ENCODE measurements at regions not wholly inside any gene's neighbourhood (a gene's known extent, or its start where the extent isn't known, plus 50 kb on each side); places are given as distances from the start of the nearest gene placed in this dataset.
A peak's percentile ranks its signal among the peaks of the same experiment; 100 is the strongest.

DNA sequence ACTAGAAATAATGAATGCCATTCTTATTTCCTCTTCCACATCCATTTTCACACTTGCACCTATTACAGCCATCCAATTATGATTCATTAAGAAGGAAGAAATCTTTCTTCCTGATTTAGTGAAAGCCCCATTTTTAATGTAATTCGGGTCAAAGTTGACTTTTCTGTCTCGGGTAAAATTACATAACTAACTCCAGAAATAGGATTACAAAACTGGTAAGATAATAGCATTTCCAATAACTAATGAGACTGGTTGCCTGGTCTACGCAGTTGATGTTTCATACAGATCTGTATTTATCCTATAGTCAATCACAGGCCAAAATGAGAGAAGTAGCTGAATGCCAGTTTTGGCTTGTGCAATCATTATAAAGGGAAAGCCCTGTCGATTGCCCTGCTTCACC is 651.5 kb upstream of the NRP1 start:
- H3K4me3 ChIP-seq (ENCODE audit: low read depth, low read length), result no peak overlapping the region
- no peak for DNase-seq (ENCODE audit: low read depth)
- TF ChIP-seq, protein P1, sequence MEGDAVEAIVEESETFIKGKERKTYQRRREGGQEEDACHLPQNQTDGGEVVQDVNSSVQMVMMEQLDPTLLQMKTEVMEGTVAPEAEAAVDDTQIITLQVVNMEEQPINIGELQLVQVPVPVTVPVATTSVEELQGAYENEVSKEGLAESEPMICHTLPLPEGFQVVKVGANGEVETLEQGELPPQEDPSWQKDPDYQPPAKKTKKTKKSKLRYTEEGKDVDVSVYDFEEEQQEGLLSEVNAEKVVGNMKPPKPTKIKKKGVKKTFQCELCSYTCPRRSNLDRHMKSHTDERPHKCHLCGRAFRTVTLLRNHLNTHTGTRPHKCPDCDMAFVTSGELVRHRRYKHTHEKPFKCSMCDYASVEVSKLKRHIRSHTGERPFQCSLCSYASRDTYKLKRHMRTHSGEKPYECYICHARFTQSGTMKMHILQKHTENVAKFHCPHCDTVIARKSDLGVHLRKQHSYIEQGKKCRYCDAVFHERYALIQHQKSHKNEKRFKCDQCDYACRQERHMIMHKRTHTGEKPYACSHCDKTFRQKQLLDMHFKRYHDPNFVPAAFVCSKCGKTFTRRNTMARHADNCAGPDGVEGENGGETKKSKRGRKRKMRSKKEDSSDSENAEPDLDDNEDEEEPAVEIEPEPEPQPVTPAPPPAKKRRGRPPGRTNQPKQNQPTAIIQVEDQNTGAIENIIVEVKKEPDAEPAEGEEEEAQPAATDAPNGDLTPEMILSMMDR (IDR thresholded peaks at IDR 0.05; ENCODE audit: insufficient read depth, low read length), result no peak

DNA sequence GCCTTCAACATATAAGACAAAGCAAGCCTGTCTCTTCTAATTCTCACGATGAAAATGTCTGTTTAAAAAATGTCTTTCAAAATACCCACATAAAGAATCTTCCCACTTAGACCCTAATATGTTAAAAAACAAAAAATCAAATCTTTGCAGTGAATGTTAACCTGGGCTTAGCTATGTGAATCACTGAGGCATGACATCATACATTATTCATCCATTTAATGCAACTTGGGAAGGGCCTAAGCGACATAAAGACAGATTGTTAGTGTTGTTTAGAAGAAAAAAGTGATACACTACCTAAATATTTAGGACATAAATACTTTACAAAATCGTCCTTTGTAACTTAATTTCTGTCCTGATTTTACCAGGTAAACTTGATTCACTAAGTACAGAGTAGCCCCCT is 648.5 kb upstream of the NRP1 start:
- TF ChIP-seq, protein P1 (IDR thresholded peaks at IDR 0.05; ENCODE audit: insufficient read depth, low read length), result no peak
- H3K4me3 ChIP-seq (ENCODE audit: low read depth, low read length), result no peak overlapping the region
- peak; percentile 7 for DNase-seq (ENCODE audit: low read depth)

DNA sequence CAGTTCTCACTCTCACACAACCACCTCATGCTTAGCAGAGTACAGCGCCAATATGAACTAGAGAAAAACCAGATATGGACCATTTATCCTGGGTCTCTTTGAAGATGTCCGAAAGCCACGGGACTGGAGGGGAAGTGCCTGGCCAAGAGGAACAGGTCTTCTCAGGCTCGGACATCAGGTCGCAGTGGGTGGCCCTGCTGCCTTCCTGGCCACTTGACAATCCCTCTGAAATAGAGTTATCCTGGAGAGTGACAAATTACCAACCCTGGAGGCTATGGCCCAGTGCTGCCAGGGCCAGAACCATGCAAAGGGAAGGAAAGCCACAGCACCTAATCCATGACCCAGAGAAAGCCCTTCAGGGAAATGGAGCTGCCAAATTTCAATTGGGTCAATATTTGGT is 646.8 kb upstream of the NRP1 start:
- TF ChIP-seq, protein P1 (IDR thresholded peaks at IDR 0.05; ENCODE audit: insufficient read depth, low read length), result no peak
- H3K4me3 ChIP-seq (ENCODE audit: low read depth, low read length), result no peak overlapping the region
- no peak for DNase-seq (ENCODE audit: low read depth)

DNA sequence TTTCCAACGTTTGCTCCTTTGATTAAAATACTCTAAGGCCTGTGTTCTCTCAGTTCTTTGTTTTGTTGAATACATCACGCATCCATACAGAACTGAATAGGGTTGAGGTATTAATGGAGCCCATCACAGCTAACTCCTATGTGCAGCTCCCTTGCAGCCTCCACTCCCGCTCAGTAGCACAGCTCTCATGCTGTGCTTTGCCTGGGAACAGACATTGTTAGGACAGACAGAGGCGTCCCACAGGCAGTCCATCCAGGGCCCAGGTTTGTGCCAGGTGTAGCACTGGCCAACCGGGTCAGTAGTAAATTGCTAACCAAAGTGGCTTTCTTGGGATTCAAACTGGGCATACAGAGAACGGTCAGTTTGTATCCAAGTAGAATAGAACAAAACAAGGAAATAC is 644.7 kb upstream of the NRP1 start:
- TF ChIP-seq, protein P1 (IDR thresholded peaks at IDR 0.05; ENCODE audit: insufficient read depth, low read length), result no peak
- H3K4me3 ChIP-seq (ENCODE audit: low read depth, low read length), result no peak overlapping the region
- DNase-seq (ENCODE audit: low read depth), result no peak

DNA sequence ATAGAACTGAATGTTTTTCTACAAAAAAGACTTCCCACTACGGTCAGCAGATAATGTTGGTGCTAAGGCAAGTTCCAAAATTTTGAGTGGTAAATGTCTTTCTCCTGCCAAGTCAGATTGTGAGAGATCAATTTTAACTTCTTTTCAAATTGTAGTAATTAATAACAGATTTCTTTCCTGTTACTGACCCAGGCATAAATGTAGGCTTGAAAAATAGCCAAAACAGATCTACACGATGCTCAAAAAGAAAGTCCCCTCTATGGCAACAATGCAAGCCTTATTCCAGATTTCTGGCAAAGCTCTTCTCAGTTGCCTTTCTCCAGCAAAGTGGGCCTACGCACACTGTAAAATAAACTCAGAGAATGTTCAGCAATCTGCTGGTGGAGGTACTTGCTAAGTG is 641.0 kb upstream of the NRP1 start:
- DNase-seq (ENCODE audit: low read depth), result peak; percentile 7
- H3K4me3 ChIP-seq (ENCODE audit: low read depth, low read length), result no peak overlapping the region
- TF ChIP-seq, protein P1 (IDR thresholded peaks at IDR 0.05; ENCODE audit: insufficient read depth, low read length), result no peak

DNA sequence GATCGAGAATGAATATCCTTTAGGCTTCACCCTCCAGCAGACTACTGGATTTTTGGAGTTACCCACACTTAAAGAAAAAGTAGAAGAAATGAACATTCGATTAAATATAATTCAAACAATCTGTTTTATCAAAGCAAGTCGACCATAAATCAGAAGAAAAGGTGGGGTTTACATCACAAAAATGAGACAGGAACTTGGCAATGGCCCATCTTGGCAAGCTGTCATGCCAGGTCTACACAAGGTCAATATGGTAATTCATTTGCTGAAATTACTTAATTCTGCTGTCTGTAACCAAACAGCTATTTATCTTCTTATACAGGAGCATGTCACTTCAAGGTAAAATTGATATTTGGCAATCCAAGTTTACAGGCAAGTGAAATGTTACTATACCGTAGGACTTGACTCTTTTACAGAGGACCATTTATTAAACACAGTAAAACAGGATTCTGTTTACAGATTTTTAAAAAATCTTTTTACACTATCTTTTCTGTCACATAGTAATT is 640.6 kb upstream of the NRP1 start:
- TF ChIP-seq, protein P1 (IDR thresholded peaks at IDR 0.05; ENCODE audit: insufficient read depth, low read length), result no peak
- no peak overlapping the region for H3K4me3 ChIP-seq (ENCODE audit: low read depth, low read length)
- peak; percentile 2 for DNase-seq (ENCODE audit: low read depth)

DNA sequence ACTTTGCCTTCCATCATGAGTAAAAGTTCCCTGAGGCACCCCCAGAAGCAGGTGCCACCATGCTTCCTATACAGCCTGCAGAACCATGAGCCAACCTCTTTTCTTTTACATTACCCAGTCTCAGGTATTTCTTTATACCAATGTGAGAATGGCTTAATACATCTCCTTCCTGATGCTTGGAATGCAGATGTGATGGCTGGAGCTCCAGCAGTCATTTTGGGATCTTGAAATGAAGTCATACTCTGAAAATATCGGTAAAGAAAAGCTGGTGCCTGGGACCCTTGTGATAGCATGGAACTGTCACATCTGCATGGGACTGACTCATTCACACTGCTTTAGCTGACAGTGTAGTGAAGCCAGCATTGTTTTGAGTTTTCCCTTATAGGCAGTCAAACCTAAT is 634.5 kb upstream of the NRP1 start:
- no peak for DNase-seq (ENCODE audit: low read depth)
- no peak overlapping the region for H3K4me3 ChIP-seq (ENCODE audit: low read depth, low read length)
- TF ChIP-seq, protein P1 (IDR thresholded peaks at IDR 0.05; ENCODE audit: insufficient read depth, low read length), result no peak
